ENCODE measurements at regions not wholly inside any gene's neighbourhood (a gene's known extent, or its start where the extent isn't known, plus 50 kb on each side); places are given as distances from the start of the nearest gene placed in this dataset.

DNA sequence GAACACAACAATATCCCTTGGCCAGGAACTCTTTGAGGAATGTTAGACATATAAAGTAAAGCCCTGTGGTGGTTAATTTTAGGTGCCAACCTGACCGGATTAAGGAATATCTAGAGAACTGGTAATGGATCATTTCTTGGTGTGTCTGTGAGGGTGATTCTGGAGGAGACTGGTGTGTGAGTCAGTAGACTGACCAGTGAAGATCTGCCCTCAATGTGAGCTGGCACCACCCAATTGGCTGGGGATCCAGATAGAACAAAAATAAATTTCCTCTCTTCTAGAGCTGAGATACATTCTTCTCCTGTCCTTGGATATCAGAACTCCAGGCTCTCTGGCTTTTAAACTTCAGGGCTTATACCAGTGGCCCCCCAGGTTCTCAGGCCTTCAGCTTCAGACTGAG, 56.2 kb upstream of the TNPO1 start:
- ATAC-seq (no peak), DNase-seq (no peak)
- H3K36me3 Mint-ChIP-seq: no peaks in the 10 kb centered on the region
- H3K27ac Mint-ChIP-seq: no peak overlapping the region
- H3K9me3 ChIP-seq (ENCODE audit: control insufficient read depth in 2 of 3, low read length in 3 of 3): no peaks in the 10 kb centered on the region
- H3K4me1 Mint-ChIP-seq: peaks cover 0 to 1% (median 0%) of the 10 kb centered on the region in 7 donors
- CTCF ChIA-PET: no interaction called here
- peaks cover 4 to 40% (median 14%) of the 10 kb centered on the region in 5 donors for H3K27me3 Mint-ChIP-seq
- no peak overlapping the region for H3K4me3 ChIP-seq (ENCODE audit: low read length)
- no peaks in the 10 kb centered on the region for H3K27me3 ChIP-seq (ENCODE audit: control insufficient read depth in 2 of 2, insufficient read depth in 2 of 2, low read length in 2 of 2)
- POLR2A ChIA-PET: no interaction called here
- no peaks in the 10 kb centered on the region for H3K36me3 ChIP-seq (ENCODE audit: control insufficient read depth in 2 of 3, insufficient read depth in 3 of 3, low read length in 3 of 3)
- H3K9me3 Mint-ChIP-seq: peaks cover 0 to 2% (median 0%) of the 10 kb centered on the region in 11 donors
- no peak overlapping the region for H3K4me3 Mint-ChIP-seq
- intact Hi-C loops (cut with micrococcal nuclease): no loop called here
- H3K4me1 ChIP-seq (ENCODE audit: control insufficient read depth in 2 of 2, insufficient read depth in 2 of 2, low read length in 2 of 2): no peaks in the 10 kb centered on the region
- no peak overlapping the region for H3K27ac ChIP-seq (ENCODE audit: low read depth, low read length)

DNA sequence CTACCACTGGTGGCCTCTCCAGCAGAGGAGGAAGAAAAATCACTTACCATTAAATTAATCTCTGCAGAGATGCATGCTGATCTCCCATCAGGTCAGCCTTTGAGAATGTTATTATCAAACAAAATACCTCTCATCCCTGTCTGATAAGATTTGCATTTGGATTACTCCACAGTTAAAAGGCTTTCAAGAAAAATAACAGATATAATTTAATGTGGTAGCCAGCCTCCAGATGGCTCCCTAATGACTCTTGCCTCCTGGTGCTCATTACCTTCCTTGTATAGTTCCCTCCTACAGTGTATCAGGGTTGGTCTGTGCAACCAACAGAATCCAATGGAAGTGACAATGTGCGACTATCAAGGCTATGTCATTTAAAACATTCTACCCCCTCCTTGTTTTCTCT, 63.6 kb upstream of the TNPO1 start:
- no peak overlapping the region for H3K27ac Mint-ChIP-seq
- ChIA-PET CTCF (no interaction called here), POLR2A (no interaction called here)
- Histone ChIP-seq H3K27ac (ENCODE audit: low read depth, low read length) (no peak overlapping the region), H3K36me3 (ENCODE audit: control insufficient read depth in 2 of 3, insufficient read depth in 3 of 3, low read length in 3 of 3) (no peaks in the 10 kb centered on the region), H3K9me3 (ENCODE audit: control insufficient read depth in 2 of 3, low read length in 3 of 3) (no peaks in the 10 kb centered on the region), H3K4me3 (ENCODE audit: low read length) (no peak overlapping the region), H3K27me3 (ENCODE audit: control insufficient read depth in 2 of 2, insufficient read depth in 2 of 2, low read length in 2 of 2) (no peaks in the 10 kb centered on the region), H3K4me1 (ENCODE audit: control insufficient read depth in 2 of 2, insufficient read depth in 2 of 2, low read length in 2 of 2) (no peaks in the 10 kb centered on the region)
- ATAC-seq (no peak), DNase-seq (no peak)
- H3K36me3 Mint-ChIP-seq: no peaks in the 10 kb centered on the region
- intact Hi-C loops (cut with micrococcal nuclease): loop anchor here in 1 of 2 donors (2.0 kb wide), 1 partner anchor 66 kb away; no protein-coding TSS in a partner anchor
- H3K9me3 Mint-ChIP-seq: peaks cover 0 to 2% (median 0%) of the 10 kb centered on the region in 11 donors
- peaks cover 0 to 10% (median 5%) of the 10 kb centered on the region in 5 donors for H3K27me3 Mint-ChIP-seq
- H3K4me1 Mint-ChIP-seq: peaks cover 0 to 1% (median 0%) of the 10 kb centered on the region in 7 donors
- H3K4me3 Mint-ChIP-seq: no peak overlapping the region

DNA sequence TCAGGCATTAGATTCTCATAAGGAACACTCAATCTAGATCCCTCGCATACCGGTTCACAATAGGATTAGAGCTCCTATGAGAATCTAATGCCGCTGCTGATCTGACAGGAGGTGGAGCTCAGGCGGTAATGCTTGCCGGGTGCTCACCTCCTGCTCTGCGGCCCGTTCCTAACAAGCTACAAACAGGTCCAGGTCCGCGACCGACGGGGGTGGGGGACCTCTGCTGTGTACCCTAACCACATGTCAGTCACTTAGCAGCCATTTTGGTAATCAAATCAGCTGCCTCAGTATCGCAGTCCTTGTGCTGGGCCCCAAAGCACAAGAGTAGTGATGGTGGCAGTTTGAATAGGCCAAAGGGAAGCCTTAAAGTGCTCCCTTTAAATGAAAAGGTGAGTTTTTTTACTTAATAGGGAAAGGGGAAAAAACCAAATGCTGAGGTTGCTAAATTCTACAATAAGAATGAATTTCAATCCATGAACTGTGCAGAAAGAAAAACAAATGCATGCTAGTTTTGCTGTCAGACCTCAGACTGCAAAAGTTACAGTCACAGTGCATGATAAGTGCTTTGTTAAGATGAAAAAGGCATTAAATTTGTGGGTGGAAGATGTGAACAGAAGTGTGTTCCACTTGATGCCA, 67.0 kb upstream of the TNPO1 start:
- no peak for DNase-seq
- Histone ChIP-seq H3K9me3 (ENCODE audit: control insufficient read depth in 2 of 3, low read length in 3 of 3) (no peaks in the 10 kb centered on the region), H3K4me1 (ENCODE audit: control insufficient read depth in 2 of 2, insufficient read depth in 2 of 2, low read length in 2 of 2) (no peaks in the 10 kb centered on the region), H3K27ac (ENCODE audit: low read depth, low read length) (no peak overlapping the region), H3K4me3 (ENCODE audit: low read length) (no peak overlapping the region), H3K36me3 (ENCODE audit: control insufficient read depth in 2 of 3, insufficient read depth in 3 of 3, low read length in 3 of 3) (no peaks in the 10 kb centered on the region), H3K27me3 (ENCODE audit: control insufficient read depth in 2 of 2, insufficient read depth in 2 of 2, low read length in 2 of 2) (no peaks in the 10 kb centered on the region)
- CTCF ChIA-PET: no interaction called here
- Mint-ChIP-seq H3K4me3 (no peak overlapping the region), H3K36me3 (no peaks in the 10 kb centered on the region), H3K27ac (no peak overlapping the region), H3K4me1 (no peaks in the 10 kb centered on the region), H3K9me3 (peaks cover 0 to 7% (median 0%) of the 10 kb centered on the region in 11 donors), H3K27me3 (peaks cover 0 to 4% (median 3%) of the 10 kb centered on the region in 5 donors)
- ATAC-seq: no peak
- POLR2A ChIA-PET: no interaction called here
- intact Hi-C loops (cut with micrococcal nuclease): no loop called here

DNA sequence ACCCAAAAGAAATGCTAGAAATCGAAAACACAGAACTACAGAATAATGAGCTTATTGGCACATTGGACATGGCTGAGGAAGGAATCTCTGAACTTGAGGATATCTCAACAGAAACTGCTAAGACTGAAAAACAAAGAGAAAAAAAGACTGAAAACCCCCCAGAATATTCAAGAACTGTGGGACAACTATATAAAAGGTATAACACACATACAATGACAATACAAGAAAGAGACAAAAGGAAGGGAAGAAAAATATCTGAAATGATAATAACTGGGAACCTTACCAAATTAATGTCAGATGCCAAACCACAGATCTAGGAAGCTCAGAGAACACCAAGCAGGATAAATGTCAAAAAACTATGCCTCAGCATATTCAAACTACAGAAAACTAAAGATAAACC, 68.6 kb upstream of the TNPO1 start:
- DNase-seq (no peak), ATAC-seq (no peak)
- no peak overlapping the region for H3K4me3 Mint-ChIP-seq
- intact Hi-C loops (cut with micrococcal nuclease): no loop called here
- no peak overlapping the region for H3K27ac Mint-ChIP-seq
- H3K27me3 ChIP-seq (ENCODE audit: control insufficient read depth in 2 of 2, insufficient read depth in 2 of 2, low read length in 2 of 2): no peaks in the 10 kb centered on the region
- H3K36me3 ChIP-seq (ENCODE audit: control insufficient read depth in 2 of 3, insufficient read depth in 3 of 3, low read length in 3 of 3): no peaks in the 10 kb centered on the region
- no peaks in the 10 kb centered on the region for H3K4me1 ChIP-seq (ENCODE audit: control insufficient read depth in 2 of 2, insufficient read depth in 2 of 2, low read length in 2 of 2)
- no peaks in the 10 kb centered on the region for H3K9me3 ChIP-seq (ENCODE audit: control insufficient read depth in 2 of 3, low read length in 3 of 3)
- POLR2A ChIA-PET: no interaction called here
- peaks cover 3 to 15% (median 4%) of the 10 kb centered on the region in 5 donors for H3K27me3 Mint-ChIP-seq
- H3K4me3 ChIP-seq (ENCODE audit: low read length): no peak overlapping the region
- no peak overlapping the region for H3K27ac ChIP-seq (ENCODE audit: low read depth, low read length)
- H3K36me3 Mint-ChIP-seq: no peaks in the 10 kb centered on the region
- H3K4me1 Mint-ChIP-seq: no peaks in the 10 kb centered on the region
- peaks cover 0 to 7% (median 0%) of the 10 kb centered on the region in 11 donors for H3K9me3 Mint-ChIP-seq
- CTCF ChIA-PET: no interaction called here

DNA sequence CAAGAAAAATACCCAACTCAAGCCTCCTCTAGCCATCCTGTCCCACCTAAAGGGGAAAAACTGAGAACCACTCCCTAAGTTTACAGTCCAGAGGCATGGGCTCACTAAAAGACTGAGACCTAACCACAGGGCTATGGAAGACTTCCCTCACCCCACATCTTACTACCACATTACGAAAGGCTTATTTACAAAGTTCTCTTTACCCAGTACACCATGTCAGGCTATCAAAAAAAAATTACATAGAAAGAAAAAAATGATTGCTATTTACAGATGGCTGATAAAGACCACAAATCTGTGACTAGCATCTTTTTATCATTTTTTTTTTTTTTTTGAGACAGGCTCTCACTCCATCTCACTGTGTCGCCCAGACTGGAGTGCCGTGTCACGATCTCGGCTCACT, 69.7 kb upstream of the TNPO1 start:
- H3K27me3 Mint-ChIP-seq: peaks cover 3 to 21% (median 4%) of the 10 kb centered on the region in 5 donors

DNA sequence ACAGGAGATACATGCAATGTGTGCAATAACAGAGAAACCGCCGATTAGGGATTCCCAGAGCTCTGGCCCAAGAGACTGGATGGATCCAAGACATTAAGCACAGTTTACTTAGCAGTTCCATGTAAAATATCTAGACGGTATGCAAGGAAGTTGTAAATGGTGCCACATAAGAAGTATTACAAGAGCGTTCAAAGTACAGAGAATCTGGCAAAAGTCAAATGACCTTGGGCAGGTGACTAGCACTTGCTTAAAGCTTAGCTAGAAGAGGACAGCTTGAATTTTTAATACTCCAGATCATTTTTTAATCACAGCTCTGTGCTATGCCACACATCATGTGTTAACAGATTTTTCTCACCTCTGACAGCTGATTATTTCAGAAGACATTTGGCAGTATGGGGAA, 72.3 kb upstream of the TNPO1 start:
- Histone ChIP-seq H3K4me3 (ENCODE audit: low read length) (no peak overlapping the region), H3K27me3 (ENCODE audit: control insufficient read depth in 2 of 2, insufficient read depth in 2 of 2, low read length in 2 of 2) (no peaks in the 10 kb centered on the region), H3K4me1 (ENCODE audit: control insufficient read depth in 2 of 2, insufficient read depth in 2 of 2, low read length in 2 of 2) (no peaks in the 10 kb centered on the region), H3K9me3 (ENCODE audit: control insufficient read depth in 2 of 3, low read length in 3 of 3) (no peaks in the 10 kb centered on the region), H3K36me3 (ENCODE audit: control insufficient read depth in 2 of 3, insufficient read depth in 3 of 3, low read length in 3 of 3) (no peaks in the 10 kb centered on the region), H3K27ac (ENCODE audit: low read depth, low read length) (no peak overlapping the region)
- no peak overlapping the region for H3K4me3 Mint-ChIP-seq
- H3K27me3 Mint-ChIP-seq: peaks cover 3 to 21% (median 5%) of the 10 kb centered on the region in 5 donors
- no peak for DNase-seq
- H3K9me3 Mint-ChIP-seq: peaks cover 0 to 7% (median 0%) of the 10 kb centered on the region in 11 donors
- CTCF ChIA-PET: no interaction called here
- no peak for ATAC-seq
- POLR2A ChIA-PET: no interaction called here
- no peaks in the 10 kb centered on the region for H3K36me3 Mint-ChIP-seq
- no peak overlapping the region for H3K27ac Mint-ChIP-seq
- intact Hi-C loops (cut with micrococcal nuclease): no loop called here
- H3K4me1 Mint-ChIP-seq: no peaks in the 10 kb centered on the region

More for the DNA sequence above, 69.7 kb upstream of the TNPO1 start:
- ATAC-seq (no peak), DNase-seq (no peak)
- Histone ChIP-seq H3K4me1 (ENCODE audit: control insufficient read depth in 2 of 2, insufficient read depth in 2 of 2, low read length in 2 of 2) (no peaks in the 10 kb centered on the region), H3K27me3 (ENCODE audit: control insufficient read depth in 2 of 2, insufficient read depth in 2 of 2, low read length in 2 of 2) (no peaks in the 10 kb centered on the region), H3K9me3 (ENCODE audit: control insufficient read depth in 2 of 3, low read length in 3 of 3) (no peaks in the 10 kb centered on the region), H3K4me3 (ENCODE audit: low read length) (no peak overlapping the region), H3K36me3 (ENCODE audit: control insufficient read depth in 2 of 3, insufficient read depth in 3 of 3, low read length in 3 of 3) (no peaks in the 10 kb centered on the region), H3K27ac (ENCODE audit: low read depth, low read length) (no peak overlapping the region)
- Mint-ChIP-seq H3K4me1 (no peaks in the 10 kb centered on the region), H3K4me3 (no peak overlapping the region), H3K27ac (no peak overlapping the region), H3K36me3 (no peaks in the 10 kb centered on the region), H3K9me3 (peaks cover 0 to 7% (median 0%) of the 10 kb centered on the region in 11 donors)
- ChIA-PET CTCF (no interaction called here), POLR2A (no interaction called here)
- intact Hi-C loops (cut with micrococcal nuclease): no loop called here

DNA sequence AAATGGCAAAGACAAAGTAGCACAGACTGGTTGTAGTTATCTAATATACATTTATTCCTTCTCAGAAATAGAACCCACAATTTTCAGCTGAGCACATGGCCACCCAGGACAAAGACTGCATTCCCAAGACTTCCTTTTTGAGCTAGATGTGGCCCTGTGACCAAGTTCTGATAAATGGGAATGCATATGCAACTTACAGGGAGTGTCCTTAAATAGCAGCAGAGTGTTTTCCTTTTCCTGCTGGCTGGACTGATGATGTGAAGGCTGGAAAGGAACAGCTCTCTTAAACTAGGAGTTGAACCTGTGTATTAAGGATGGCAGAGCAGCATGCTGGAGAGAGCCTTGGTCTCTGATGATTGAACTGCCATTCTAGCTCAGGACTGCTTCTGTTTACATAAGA, 74.7 kb upstream of the TNPO1 start:
- Mint-ChIP-seq H3K27me3 (peaks cover 0 to 26% (median 6%) of the 10 kb centered on the region in 5 donors), H3K4me3 (no peak overlapping the region), H3K27ac (no peak overlapping the region), H3K4me1 (no peaks in the 10 kb centered on the region), H3K9me3 (peaks cover 0 to 3% (median 0%) of the 10 kb centered on the region in 11 donors), H3K36me3 (no peaks in the 10 kb centered on the region)
- intact Hi-C loops (cut with micrococcal nuclease): no loop called here
- Histone ChIP-seq H3K4me1 (ENCODE audit: control insufficient read depth in 2 of 2, insufficient read depth in 2 of 2, low read length in 2 of 2) (no peaks in the 10 kb centered on the region), H3K4me3 (ENCODE audit: low read length) (no peak overlapping the region), H3K27ac (ENCODE audit: low read depth, low read length) (no peak overlapping the region), H3K9me3 (ENCODE audit: control insufficient read depth in 2 of 3, low read length in 3 of 3) (no peaks in the 10 kb centered on the region), H3K27me3 (ENCODE audit: control insufficient read depth in 2 of 2, insufficient read depth in 2 of 2, low read length in 2 of 2) (no peaks in the 10 kb centered on the region), H3K36me3 (ENCODE audit: control insufficient read depth in 2 of 3, insufficient read depth in 3 of 3, low read length in 3 of 3) (no peaks in the 10 kb centered on the region)
- no peak for ATAC-seq
- DNase-seq: no peak
- ChIA-PET CTCF (no interaction called here), POLR2A (no interaction called here)
